Stimulated activated CD4-positive, alpha-beta T cell treated with anti-CD3 and anti-CD28 coated beads, Interleukin-1b, Interleukin-23, amount 100 ng/mL, for 4 hours (primary cell): ENCODE measurements at regions not wholly inside any gene's neighbourhood (a gene's known extent, or its start where the extent isn't known, plus 50 kb on each side); places are given as distances from the start of the nearest gene placed in this dataset.

Source experiments
- DNase-seq, 2 donors: peaks; one replicate each; pipeline ENCODE4 v3.0.0-alpha.2; 2020; ENCODE audit warnings: low read depth in 2 of 2

DNA sequence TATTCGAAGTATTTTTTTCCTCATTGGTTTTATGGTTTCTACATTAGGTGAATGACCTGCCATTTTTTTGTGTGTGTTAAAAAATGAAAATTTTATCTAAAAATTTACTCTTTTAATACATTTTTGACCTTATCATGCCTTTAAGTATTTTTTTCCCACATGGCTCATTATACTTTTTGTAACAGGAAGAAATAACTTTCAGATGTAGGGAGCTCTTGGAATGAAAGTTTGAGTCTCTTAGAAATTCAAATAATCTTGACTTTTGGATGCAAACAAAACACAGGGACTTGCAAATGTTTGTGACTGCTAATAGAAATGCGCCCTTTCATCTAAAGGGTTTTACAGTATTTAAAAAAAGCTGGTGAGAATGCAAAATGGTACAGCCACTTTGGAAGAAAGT, 457.9 kb downstream of the KLF5 start:
- no peak for DNase-seq

DNA sequence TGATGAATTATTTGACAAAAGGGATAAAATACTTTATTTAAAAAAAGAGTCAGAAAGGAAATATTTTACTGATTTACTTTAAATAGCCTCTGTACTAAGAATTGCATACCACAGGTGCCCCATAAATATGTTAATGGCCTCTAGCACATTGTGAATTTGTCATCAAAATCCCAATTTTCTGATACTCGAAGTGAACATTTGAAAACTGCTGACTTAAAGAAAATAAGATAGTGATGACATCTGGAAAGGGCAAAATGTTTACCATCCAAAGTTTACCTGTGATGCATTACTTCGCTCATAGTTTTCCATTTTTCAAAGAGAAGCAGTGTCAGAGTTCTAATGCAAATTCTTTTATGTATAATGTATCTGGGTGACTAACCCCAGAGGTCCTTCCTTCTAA, 455.4 kb downstream of the KLF5 start:
- DNase-seq, result no peak

DNA sequence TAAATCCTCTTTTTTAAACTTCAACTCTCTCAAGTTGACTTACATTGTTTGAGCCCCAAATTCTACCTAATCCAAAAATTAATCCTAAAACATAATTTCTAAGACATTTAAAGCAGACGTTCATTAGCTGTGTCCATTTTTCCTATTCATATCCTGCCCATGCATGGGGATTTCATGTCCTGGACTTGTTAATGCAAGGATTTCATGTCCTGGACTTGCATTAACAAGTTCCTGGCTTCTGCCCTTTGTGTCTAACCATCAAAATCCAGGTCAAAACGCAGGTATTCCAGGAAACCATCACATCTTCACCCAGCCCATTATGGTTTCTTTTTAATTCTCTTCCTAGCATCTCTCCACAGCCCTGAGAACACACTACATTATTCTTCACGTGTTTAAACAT, 454.9 kb downstream of the KLF5 start:
- DNase-seq, result no peak

DNA sequence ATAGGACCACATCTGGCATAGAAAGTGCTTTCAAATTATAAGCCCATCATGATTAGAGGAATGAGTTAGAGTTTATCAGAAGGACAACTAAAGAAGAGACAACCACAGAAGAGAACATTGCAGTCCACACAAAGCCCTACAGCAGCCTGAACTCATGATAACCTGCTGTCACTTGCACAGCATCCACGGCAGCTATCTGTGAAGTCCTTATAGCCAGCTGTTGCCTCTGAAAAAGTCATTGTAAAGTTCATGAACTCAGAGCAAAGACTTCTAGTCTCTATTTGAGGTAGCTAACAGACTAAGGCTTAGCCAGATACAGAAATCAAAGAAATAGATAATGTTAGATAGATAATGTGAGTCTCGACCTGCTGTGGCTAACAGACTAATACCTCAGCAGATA, 450.0 kb downstream of the KLF5 start:
- DNase-seq, result no peak

DNA sequence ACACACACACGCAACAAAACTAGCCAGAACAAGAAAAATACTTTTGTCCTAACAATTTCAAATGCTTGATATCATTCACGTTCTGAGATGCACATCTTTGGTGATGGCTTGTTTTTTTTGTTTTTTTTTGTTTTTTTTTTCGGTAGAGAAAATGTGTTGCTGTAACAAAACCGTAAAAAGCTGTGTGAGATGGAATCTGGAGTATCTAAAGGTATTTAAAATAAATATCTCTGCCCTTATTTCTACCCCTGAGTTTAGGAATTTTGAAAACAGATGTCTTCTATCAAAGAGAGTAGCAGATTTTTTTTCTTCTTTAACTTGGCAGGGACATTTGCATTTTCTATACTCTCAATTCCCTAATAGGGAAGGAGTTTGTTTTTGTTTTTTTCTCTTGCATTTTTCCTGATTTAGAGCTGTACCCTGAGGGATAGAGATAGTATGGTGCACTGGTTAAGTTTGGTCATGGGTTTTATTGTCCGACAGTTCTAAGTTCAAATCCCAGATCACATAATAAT, 446.6 kb downstream of the KLF5 start:
- no peak for DNase-seq

DNA sequence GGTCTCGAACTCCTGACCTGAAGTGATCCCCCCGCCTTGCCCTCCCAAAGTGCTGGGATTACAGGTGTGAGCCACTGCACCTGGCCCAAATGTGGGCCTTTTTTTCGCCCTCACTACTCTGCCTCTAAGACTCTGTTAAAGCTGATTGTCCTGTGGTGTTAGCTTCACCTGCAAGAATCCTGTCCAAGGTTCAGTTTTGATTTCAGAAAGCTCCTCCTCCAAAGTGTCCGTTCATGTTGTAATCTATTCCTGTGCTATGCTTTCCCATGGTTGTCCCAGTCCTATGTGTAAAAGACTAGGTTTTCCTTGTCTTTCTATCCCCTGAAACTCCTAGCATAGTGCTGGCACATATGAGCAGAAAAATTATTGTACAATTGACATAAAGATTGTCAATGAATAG, 440.9 kb downstream of the KLF5 start:
- DNase-seq, result no peak

DNA sequence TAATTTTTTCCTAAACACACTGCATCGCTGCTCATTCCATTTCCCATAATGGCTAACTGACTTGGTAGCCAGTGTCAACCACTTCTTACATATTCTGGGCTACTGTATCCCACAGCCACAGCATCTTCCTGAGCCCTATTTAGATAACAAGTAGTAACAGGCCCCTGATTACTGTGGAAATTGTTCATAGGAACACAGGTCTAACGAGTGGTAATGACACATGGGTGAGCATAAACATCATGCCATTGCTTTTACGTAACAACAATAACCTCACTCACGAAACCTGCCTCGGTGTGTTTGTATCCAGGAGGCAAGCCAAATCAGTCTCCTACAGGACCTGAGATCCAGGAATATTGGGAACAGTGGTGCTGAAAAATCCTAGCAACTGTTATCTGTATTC, 438.6 kb downstream of the KLF5 start:
- no peak for DNase-seq

DNA sequence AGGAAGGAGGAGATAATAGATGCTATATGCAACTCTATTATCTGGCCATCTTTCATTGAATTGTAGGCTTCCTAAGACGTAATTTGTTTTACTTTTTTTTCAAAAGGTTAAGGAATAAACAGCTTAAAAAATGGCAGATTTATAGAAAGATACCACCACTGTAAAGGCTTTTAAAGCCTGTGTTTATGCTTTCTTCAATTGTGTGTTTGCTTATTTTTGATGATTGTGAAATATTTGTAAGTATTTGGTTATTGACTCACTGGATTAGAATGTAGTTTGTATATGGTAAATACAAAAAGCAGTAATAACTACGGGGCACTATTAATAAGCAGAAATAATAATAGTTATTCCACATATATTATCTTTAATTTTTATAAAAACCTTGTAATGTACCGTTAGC, 437.9 kb downstream of the KLF5 start:
- no peak for DNase-seq

DNA sequence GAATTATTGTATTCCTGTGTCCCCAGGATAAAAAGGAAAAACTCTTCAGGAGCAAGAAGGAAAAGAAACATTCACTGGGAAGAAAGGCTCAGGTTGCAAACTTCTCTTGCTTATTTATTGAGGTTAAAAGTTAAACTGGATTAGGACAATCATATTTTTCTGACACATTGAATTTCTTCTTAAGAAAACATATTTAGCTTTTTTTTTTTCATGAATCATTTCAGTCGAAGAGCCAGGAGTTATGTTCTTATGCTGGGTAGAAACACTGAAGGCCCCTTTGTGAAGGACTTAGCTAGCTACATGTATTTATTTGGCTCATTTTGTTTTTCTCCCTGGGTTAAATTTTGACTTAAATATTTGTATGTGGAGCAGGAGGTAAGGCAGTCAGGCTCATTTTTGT, 434.0 kb downstream of the KLF5 start:
- DNase-seq, result no peak

DNA sequence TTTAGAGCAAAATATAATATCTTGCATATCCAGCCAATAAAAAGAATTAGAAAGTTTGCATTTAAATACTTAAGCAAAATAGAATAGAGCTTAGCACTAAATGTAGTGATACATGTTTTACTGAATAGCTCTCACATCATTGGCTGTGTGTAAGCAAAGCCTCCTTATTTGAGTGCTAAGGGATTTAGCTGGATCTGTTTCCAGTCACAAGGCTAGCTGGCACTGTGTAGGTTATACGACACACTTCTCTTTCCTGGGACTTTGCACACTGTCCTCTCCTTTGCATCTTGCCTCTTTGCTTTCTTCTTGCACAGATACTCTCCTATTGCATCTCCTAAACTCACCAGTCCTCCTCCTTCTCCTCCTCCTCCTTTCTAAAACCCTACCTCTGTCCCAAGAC, 423.8 kb downstream of the KLF5 start:
- DNase-seq, result no peak

DNA sequence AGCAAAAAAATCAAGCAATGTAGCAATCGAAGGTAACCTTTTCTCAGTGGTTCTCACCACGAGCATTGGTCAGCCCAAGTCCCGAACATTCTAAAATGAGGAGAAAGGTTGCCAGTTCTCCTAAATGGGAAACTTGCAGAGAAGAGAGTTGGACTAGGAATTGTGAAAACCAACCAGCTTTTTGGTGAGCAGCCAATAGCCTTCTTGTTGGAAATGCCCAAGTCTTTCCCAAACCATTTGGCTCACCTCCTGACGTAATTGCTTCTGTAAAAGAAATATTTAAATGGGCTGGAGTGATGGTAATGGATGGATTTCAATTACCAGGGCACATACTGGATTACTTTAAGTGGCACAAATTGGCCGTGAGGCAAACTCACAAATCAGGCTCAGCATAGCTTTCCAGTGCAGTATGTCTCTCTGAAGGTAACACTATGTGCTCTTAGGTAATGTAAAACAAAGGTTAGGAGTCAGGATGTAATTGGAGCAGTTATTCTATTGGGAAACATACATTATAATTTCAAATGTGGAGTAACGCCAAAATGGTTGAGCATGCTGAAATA, 423.2 kb downstream of the KLF5 start:
- DNase-seq, result no peak

DNA sequence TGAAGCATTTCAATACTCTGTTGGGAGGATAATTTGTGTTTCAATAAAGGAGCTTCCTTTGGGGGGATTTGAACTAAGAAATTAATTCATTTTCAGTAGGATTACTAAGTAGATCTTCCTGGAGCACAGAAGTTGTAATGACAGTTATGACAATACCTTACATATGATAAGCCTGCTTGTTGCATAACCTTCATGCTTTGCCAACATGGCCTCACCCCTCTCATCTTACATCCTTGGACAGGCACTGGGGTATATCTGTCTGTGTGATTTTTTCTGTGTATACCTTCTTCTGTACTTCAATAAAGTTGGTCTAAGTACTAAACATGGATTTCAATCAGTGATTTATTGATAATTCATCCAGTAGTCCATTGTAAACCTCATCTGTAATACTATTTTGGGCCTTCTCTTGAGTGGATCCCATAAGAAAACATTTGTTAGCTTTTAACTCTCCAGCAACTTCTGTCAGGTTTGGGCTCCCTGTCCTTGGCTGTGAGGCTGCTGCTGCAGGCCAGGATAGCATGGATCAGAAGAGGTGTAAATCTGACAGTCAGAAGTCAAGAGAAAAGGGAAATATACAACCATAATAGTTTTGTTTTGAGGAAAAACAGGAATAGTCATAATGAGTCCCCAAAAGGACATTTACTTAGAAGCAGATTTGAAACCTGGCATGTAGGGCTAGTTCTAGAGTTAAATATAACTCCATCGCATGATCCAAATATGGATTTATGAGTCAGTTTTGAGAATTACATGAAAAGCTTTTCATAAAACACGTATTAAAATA, 422.2 kb downstream of the KLF5 start:
- DNase-seq, result no peak

DNA sequence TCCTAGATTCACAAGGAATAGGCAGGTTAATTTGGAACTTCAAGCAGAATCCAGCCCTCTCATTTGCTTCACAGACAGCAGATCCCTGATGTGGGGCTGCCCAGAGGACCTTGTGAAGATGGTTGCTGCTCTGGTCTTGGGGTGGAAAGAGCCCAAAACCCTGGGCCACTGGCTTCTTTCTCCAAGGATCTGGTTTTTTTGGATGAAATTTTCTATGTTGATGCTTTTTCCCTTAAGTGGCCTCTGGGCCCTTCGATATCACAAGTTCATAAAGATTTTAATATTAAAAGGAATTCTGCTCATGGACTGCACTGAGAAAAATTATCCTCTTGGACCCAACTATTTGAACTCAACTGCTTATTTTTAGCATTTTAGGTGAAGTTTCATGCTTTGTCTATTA, 421.1 kb downstream of the KLF5 start:
- DNase-seq, result no peak

DNA sequence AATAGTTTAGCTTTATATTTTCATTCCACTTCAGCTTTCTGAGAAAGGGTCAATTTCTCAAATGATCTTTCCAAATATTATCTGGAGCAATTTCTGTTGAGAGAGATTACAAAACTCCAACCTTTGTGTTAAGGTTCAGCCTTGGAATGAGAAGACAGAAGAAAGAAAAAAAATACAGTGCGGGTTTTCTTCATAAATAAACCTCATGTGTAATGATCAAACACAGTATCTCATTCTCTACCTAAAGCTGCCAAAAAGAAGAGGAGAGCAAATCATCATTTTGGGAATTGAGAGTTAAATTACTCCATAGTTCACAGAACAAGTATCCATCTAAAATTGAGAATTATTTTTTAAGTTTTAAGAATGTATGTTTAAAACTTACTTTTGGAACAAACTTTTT, 420.5 kb downstream of the KLF5 start:
- DNase-seq, result no peak

DNA sequence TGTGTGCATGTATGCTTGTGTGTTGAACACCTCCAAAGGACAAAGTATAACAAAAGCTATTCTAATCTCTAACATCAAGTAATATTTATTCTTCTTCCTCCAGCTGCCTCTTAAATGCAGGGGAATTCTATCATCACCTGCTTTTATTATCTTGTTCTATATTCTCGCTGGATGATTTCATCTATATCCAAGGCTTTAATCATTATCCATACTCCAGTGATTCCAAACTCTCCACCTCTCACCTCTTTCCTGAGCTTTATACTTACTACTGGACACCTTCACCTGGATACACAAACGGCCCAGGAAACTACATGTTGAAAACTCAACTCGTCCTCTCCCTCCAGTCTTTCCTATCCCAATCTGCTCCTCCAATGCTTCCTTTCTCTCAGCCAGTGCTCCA, 418.6 kb downstream of the KLF5 start:
- DNase-seq, result no peak

DNA sequence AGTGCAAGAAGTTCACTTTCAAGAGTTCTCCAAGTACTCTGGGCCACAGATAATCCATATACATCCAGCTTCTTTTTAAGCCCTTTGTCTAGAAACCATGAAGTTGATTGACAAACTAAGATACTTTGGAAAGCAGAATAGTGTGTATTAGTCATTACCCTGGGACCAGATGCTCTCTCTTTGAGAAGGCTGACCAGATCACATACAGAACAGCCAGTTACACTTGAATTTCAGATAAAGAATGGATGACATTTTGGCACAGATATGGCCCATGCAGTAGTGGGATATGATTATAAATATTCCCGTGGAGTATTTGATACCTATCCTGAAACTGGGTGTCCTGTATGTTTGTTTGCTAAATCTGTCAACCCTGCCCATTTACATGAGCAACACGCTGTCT, 414.2 kb downstream of the KLF5 start:
- no peak for DNase-seq

DNA sequence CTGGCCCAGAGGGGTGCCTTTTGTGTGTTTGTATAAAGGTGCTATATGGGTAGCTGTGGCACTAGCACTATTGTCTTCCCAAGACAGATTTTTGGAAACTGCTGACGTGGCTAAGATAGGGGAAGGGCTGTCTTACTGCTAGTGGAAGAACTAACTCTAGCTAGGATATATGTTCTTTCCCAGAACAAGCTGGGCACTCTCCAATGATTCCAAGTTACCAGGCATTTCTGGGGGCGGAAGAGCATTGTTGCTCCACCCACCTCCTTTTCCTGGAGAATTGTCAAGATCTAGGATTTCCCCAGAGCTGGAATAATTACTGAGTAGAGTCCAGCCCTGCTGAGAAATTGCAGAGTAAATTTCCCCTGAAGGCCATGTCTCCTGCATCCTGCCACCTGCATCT, 408.3 kb downstream of the KLF5 start:
- no peak for DNase-seq

DNA sequence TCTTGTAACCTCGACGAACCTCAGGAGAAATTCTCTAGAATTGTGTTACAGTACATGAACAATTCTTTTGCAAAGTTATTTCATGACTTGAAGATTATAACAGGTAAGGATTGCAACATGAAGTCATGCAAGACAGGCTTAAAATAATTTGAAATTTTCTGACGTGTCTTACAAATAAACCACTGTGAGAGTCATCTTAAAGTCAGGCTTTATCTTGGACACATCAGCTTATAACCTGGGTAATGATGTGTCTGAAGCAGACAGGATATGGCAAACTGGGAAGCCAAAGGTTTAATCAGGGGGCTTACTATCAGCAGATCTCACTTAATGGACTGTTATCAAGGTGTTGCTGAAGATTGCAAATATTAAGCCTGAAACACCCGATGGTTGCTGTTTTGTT, 407.8 kb downstream of the KLF5 start:
- DNase-seq, result no peak

DNA sequence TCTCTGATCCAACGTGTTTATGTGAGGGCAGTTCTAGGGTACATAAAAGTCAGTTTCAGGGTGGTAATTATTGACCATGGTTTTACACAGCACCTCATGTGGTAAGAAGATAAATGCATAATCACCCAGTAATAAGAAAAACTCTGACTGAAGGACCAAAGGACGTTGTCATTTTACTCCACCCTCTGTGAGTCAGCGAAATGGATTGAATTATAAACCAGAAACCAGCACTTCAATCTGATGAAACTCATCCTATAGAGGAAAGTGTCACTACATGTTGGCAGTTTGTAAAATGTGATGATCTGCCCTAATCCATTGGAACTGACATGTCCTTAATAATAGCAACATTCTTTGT, 406.8 kb downstream of the KLF5 start:
- no peak for DNase-seq

DNA sequence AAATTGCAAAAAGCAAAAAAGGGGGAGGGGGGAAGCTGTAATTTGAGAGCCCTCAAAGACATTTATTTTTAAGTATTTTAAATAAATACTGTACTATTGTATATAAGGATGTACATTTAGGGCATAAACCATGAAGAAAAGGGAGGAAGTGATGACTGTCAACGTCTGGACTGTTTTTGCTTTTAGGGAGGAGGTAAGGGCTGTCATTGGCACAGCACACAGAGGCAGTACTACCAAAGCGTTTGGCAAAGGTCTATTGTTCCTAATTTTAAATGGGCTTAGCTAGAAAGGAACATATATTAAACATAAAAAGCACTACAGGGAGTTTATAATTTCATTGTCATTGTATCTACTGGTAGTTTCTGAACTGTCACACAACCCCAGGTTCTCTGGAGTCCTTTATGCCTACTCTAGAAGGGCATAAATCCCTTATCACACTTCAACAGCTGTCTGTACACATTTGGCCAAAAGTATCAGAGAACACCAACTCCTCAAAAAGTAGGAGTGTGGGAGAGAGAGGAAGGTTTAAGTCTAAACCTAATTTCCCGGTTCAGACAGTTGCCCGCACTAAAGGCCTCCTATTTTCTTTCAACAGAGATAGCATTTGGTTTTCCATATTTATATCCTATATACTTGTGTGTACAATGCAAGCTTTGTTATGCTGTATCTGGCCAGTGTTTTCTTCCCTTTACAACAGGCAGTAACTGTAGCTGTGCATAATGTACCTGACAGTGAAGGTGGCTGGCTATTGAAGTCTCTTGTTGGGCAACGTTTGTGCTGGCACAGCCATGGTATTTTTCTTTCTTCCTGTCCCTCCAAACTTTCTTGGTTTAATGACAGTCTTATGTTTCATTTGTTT, 406.2 kb downstream of the KLF5 start:
- DNase-seq, result no peak

DNA sequence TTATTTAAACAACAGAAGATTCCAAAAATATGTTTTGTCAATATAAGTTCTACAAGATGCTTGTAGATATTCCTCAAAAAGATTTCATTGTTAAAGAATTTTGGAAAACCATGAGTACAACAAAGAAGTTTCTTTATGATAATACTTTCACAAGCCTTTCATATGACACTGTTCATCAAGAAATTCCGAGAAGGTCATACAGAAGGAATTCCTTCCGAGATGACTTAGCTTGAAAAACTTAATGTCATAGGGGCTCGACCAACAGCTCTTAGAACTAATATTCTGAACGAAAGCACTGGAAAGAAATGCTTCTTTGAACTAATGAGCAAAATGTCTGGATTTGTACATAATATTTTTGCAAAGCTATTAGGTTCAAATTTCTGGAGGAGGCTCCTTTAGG, 403.4 kb downstream of the KLF5 start:
- no peak for DNase-seq

DNA sequence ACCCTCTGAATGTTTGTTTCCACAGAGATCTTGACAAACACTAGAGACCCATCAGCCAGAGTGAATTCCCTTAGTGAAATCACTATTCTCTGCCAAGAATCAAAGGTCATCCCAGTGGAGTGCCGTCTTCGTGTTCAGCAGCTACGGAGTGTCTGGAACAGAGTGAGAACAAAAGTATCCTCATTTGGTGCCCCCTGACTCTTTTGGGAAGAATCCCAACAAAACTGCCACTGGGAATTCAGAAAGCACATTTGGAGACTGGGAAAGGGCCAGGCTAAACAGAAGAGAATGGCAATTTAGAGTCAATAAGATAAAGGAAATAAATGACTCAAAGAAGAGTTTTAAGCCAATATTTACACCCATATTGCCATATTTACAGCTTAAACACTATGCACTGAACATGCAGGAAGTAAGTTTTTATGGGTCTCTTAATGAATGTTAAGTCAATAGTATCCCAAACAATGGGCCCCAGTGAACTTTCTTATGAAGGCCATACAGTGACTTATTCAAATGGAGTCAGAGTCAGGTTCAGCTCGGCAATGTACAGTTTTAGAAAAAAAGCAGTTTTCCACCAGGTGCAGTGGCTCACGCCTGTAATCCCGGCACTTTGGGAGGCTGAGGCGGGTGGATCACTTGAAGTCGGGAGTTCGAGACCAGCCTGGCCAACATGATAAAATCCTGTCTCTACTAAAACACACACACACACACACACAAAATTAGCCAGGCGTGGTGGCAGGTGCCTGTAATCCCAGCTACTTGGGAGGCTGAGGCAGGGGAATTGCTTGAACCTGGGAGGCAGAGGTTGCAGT, 392.6 kb downstream of the KLF5 start:
- no peak for DNase-seq
